Right lobe of liver (tissue), 6 donors: ENCODE measurements at regions not wholly inside any gene's neighbourhood (a gene's known extent, or its start where the extent isn't known, plus 50 kb on each side); places are given as distances from the start of the nearest gene placed in this dataset.

ENCODE experiments used
- ATAC-seq, 4 donors: fragments of 200-7000 bp; cut with Tn5 transposase; one replicate each; pipeline ENCODE4 v1.9.1; 2020; ENCODE audit warnings: mild to moderate bottlenecking in 4 of 4, moderate library complexity in 4 of 4
- DNase-seq, 3 donors: peaks; one replicate each; pipeline ENCODE4 v3.0.0-alpha.2; 2020
- H3K27ac ChIP-seq, 3 donors: fragments of 200-600 bp; one replicate each; pipeline ENCODE4 v1.8.0; 2022
- H3K27me3 ChIP-seq, 2 donors: fragments of 200-600 bp; one replicate each; pipeline ENCODE4 v1.8.0; 2022
- H3K36me3 ChIP-seq, 4 donors: fragments of 200-600 bp; sonication (generic) in 1 of 4; one replicate each; pipeline versions ENCODE4 v1.5.1 to v1.8.0; 2017 to 2022; ENCODE audit warnings: control low read depth in 1 of 4
- H3K4me1 ChIP-seq, 4 donors: fragments of 200-600 bp; sonication (generic) in 1 of 4; one replicate each; pipeline versions ENCODE4 v1.5.1 to v1.8.0; 2017 to 2022; ENCODE audit warnings: control low read depth in 1 of 4
- H3K4me3 ChIP-seq, 3 donors: fragments of 200-600 bp; one replicate each; pipeline ENCODE4 v1.8.0; 2022
- H3K9me3 ChIP-seq, 4 donors: fragments of 200-600 bp; sonication (generic) in 1 of 4; one replicate each; pipeline versions ENCODE4 v1.5.1 to v1.8.0; 2017 to 2022; ENCODE audit warnings: control low read depth in 1 of 4
- CTCF ChIP-seq, 4 donors: fragments of 200-600 bp in 3 of 4; fragments of 450-650 bp in 1 of 4; IDR thresholded peaks; one replicate each; pipeline versions ENCODE4 v1.5.1 to v1.8.0; 2016 to 2022; ENCODE audit warnings: antibody characterized with exemption in 4 of 4, mild to moderate bottlenecking in 2 of 4
- POLR2A ChIP-seq: fragments of 450-650 bp; IDR thresholded peaks from one replicate; pipeline ENCODE4 v1.6.1; 2017; ENCODE audit warnings: antibody characterized with exemption, mild to moderate bottlenecking
- WGBS: methylation state at CpG from one replicate; pipeline ENCODE4 v1.1.6; 2018; ENCODE audit warnings: low coverage, low lambda C conversion rate; ENCODE audit not compliant: insufficient coverage; ENCODE audit errors: missing lambda C conversion rate; 5-methylcytosine and 5-hydroxymethylcytosine counted together
- intact Hi-C, 2 donors: fragments of 100-400 bp; cut with DNase I; formaldehyde crosslinking; loops; one replicate each; pipeline versions ENCODE4 v1.11.2 to v1.14.1; 2022
- donor health status: DM: no; HTN: yes; CAD: no.
- donor health status: DM: no; HTN: no; CAD: no.
- donor health status: DM: no; HTN: no; CAD: no.
- donor health status: DM: no; HTN: yes; CAD: no.
- donor health status: DM: no; HTN: yes; CAD: no.

DNA sequence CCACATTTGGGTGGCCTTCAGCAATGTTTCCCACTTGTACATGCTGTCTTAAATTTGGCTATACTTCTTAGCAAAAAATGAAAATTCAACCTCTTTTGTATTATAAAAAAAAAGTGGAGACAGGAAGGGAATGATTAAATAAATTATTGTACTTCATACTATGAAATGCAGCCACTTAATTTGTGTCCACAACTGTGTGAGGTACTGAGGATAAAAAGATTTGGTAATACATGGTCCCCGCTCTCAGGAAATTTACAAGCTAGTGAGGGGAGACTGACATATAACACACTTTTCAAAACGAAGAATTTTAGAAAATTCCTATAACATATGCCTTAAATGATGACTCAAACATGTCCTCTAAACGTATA, 105.0 kb downstream of the HNRNPD start:
- WGBS = 40% methylated on average over 3 of the region's 3 CpGs
- no peak overlapping the region for H3K4me3 ChIP-seq
- H3K27me3 ChIP-seq = no peaks in the 10 kb centered on the region
- H3K9me3 ChIP-seq = no peaks in the 10 kb centered on the region
- intact Hi-C loops = loop anchor here in 1 of 2 donors (5.0 kb wide), 1 partner anchor 862 kb away; no protein-coding TSS in a partner anchor
- no peak overlapping the region for H3K27ac ChIP-seq
- no peaks in the 10 kb centered on the region for H3K36me3 ChIP-seq
- ATAC-seq (no peak), DNase-seq (no peak)
- no peak for TF ChIP-seq POLR2A
- peak in 1 of 4 donors; percentile 1 for TF ChIP-seq CTCF (IDR thresholded peaks at IDR 0.05)
- no peaks in the 10 kb centered on the region for H3K4me1 ChIP-seq

DNA sequence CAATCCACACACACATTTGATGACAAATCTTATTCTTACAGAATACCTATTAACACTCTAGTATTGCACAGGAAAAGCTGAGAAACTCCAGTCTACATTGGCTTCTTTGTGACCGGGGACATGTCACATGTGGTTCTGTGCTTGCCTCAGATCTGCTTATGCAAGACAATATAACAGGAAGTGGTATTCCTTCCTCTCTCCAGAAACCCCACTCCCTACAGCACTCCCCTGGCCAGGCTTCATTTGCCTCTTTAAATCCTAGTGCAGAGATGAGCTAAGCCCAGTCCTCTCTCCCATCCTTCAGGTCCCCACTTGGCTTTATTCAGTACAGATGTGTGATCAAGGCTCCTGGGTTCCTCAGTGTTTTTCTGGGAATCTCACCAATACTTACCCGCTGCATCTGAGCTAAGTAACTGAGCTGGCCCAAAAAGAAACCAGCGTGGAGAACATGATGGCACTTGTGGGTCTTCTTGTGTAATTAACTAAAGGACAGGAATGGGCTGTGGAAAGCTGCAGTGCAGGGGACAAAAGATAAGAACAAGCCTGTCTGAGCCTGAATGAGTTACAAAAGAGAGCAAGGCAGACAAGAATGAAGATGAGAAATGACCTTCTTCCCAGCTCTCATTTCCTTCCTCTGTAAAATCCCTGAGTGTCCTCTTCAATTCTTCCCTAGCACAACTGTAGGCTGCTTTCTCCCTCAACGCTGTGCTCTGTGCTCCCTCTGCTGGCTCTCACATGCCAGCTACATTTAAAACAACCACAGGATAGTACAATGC, 105.6 kb downstream of the HNRNPD start:
- H3K9me3 ChIP-seq = no peaks in the 10 kb centered on the region
- intact Hi-C loops = loop anchor here in 1 of 2 donors (5.0 kb wide), 1 partner anchor 861 kb away; no protein-coding TSS in a partner anchor
- 20% methylated on average over 4 of the region's 4 CpGs for WGBS
- peak in 2 of 3 donors; percentile 45 to 65 for DNase-seq
- no peak overlapping the region for H3K27ac ChIP-seq
- H3K4me1 ChIP-seq = no peaks in the 10 kb centered on the region
- TF ChIP-seq POLR2A (no peak), CTCF (IDR thresholded peaks at IDR 0.05) (peak; percentile 68 to 80 (median 78))
- peak; percentile 97 to 99 (median 99) for ATAC-seq
- no peak overlapping the region for H3K4me3 ChIP-seq
- no peaks in the 10 kb centered on the region for H3K27me3 ChIP-seq
- H3K36me3 ChIP-seq = no peaks in the 10 kb centered on the region

DNA sequence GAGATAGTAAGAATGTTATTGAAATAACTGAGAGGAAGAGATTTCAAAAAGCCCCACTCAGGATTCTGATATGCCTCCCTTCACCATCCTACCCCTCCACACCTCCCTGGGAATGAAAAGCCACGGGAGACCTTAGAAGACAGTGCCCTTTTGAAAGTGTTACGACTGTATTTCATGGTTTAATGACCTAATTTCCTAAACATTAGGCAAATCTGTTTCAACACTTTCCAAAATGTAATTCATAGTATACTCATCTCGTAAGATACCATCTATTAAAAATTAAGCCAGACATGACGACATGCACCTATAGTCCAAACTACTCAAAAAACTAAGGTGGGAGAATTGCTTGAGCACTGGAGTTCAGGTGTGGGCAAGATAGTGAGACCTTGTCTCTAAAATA, 106.3 kb downstream of the HNRNPD start:
- Histone ChIP-seq H3K9me3 (no peaks in the 10 kb centered on the region), H3K4me3 (no peak overlapping the region), H3K27ac (no peak overlapping the region), H3K27me3 (no peaks in the 10 kb centered on the region), H3K4me1 (no peaks in the 10 kb centered on the region), H3K36me3 (no peaks in the 10 kb centered on the region)
- WGBS = 57% methylated on average over 4 of the region's 4 CpGs
- no peak for DNase-seq
- TF ChIP-seq CTCF (IDR thresholded peaks at IDR 0.05) (no peak), POLR2A (no peak)
- no peak for ATAC-seq
- intact Hi-C loops = loop anchor here in 1 of 2 donors (5.0 kb wide), 1 partner anchor 860 kb away; no protein-coding TSS in a partner anchor

- no peak for DNase-seq
- Histone ChIP-seq H3K4me3 (no peak overlapping the region), H3K9me3 (no peaks in the 10 kb centered on the region), H3K27me3 (no peaks in the 10 kb centered on the region), H3K27ac (no peak overlapping the region), H3K4me1 (no peaks in the 10 kb centered on the region), H3K36me3 (no peaks in the 10 kb centered on the region)
- 55% methylated on average over 2 of the region's 2 CpGs for WGBS
- intact Hi-C loops = loop anchor here in 1 of 2 donors (5.0 kb wide), 1 partner anchor 859 kb away; no protein-coding TSS in a partner anchor
- no peak for TF ChIP-seq CTCF (IDR thresholded peaks at IDR 0.05)
- no peak for TF ChIP-seq POLR2A
- no peak for ATAC-seq
Observed at GRCh38 chr4:82266345-82266744, 107.4 kb downstream of the HNRNPD start.
